Calu3 (cell line): ENCODE measurements at regions not wholly inside any gene's neighbourhood (a gene's known extent, or its start where the extent isn't known, plus 50 kb on each side); places are given as distances from the start of the nearest gene placed in this dataset.
"Not testable (repeated sequence)": the region's sequence is repeated elsewhere in the genome, so short reads cannot be mapped to it uniquely, and the experiment has no call there.

ENCODE experiments used
- BruUV-seq: library from RNA; stranded (reverse); fragments of 400-500 nt; replicated peaks from 2 replicates; lab custom pipeline; 2021; lab: Mats Ljungman, UMichigan
- CTCF ChIA-PET: fragments of 300-600 bp; sonication (Branson Sonifier 250); formaldehyde crosslinking; loops from one replicate; lab custom pipeline; 2022; ENCODE audit warnings: antibody characterized with exemption; lab: Charles Lee
- DNase-seq: peaks from one replicate; pipeline ENCODE4 v3.0.0; 2022
- H3K27ac Mint-ChIP-seq: one replicate; pipeline ENCODE4 v1.8.0; 2022; ENCODE audit warnings: mixed read lengths; ENCODE audit not compliant: unreplicated experiment
- H3K27me3 Mint-ChIP-seq: one replicate; pipeline ENCODE4 v1.8.0; 2022; ENCODE audit warnings: mixed read lengths; ENCODE audit not compliant: unreplicated experiment
- H3K36me3 Mint-ChIP-seq: one replicate; pipeline ENCODE4 v1.8.0; 2022; ENCODE audit warnings: mild to moderate bottlenecking, moderate library complexity, mixed read lengths; ENCODE audit not compliant: insufficient read depth, unreplicated experiment
- H3K4me1 Mint-ChIP-seq: one replicate; pipeline ENCODE4 v1.8.0; 2022; ENCODE audit warnings: mild to moderate bottlenecking, low read depth, mixed read lengths; ENCODE audit not compliant: unreplicated experiment
- H3K4me3 Mint-ChIP-seq: one replicate; pipeline ENCODE4 v1.8.0; 2022; ENCODE audit warnings: mild to moderate bottlenecking, low read depth, moderate library complexity, mixed read lengths; ENCODE audit not compliant: unreplicated experiment
- H3K9me3 Mint-ChIP-seq: one replicate; pipeline ENCODE4 v1.8.0; 2022; ENCODE audit warnings: low read depth, mixed read lengths; ENCODE audit not compliant: unreplicated experiment
- intact Hi-C: fragments of 100-400 bp; cut with micrococcal nuclease; formaldehyde crosslinking; loops from one replicate; pipeline ENCODE4 v1.10.0; 2022; ENCODE audit not compliant: unreplicated experiment
- TF ChIP-seq, protein P1 (sequence below): fragments of 200-600 bp; IDR thresholded peaks from one replicate; pipeline ENCODE4 v1.8.0; 2022; ENCODE audit warnings: antibody characterized with exemption; ENCODE audit not compliant: unreplicated experiment

DNA sequence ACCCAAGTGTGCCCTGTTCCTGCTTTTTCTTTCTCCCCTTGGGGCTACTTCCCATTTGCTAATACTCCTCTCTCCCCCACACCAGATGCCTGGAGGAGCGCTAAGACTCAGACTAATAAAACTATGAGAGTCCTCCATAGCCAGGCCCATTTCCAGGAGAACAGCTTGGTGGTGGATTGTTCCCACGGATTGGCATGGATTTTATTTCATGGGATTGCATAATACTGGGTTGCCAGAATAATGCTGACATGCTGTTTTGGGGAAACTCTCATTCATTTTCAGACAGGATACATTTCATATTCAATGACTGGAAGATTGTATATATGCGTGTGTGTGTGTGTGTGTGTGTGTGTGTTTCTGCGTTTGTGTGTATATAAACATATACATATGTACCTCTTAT, 447.5 kb upstream of the PITX2 start:
- no peaks in the 10 kb centered on the region for H3K4me1 Mint-ChIP-seq
- H3K27me3 Mint-ChIP-seq = no peaks in the 10 kb centered on the region
- no TSS peak for BruUV-seq
- intact Hi-C loops = no loop called here
- no peaks in the 10 kb centered on the region for H3K36me3 Mint-ChIP-seq
- no peak overlapping the region for H3K4me3 Mint-ChIP-seq
- no peak overlapping the region for H3K27ac Mint-ChIP-seq
- DNase-seq = no peak
- CTCF ChIA-PET = no interaction called here
- TF ChIP-seq, protein P1, sequence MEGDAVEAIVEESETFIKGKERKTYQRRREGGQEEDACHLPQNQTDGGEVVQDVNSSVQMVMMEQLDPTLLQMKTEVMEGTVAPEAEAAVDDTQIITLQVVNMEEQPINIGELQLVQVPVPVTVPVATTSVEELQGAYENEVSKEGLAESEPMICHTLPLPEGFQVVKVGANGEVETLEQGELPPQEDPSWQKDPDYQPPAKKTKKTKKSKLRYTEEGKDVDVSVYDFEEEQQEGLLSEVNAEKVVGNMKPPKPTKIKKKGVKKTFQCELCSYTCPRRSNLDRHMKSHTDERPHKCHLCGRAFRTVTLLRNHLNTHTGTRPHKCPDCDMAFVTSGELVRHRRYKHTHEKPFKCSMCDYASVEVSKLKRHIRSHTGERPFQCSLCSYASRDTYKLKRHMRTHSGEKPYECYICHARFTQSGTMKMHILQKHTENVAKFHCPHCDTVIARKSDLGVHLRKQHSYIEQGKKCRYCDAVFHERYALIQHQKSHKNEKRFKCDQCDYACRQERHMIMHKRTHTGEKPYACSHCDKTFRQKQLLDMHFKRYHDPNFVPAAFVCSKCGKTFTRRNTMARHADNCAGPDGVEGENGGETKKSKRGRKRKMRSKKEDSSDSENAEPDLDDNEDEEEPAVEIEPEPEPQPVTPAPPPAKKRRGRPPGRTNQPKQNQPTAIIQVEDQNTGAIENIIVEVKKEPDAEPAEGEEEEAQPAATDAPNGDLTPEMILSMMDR = no peak
- no peaks in the 10 kb centered on the region for H3K9me3 Mint-ChIP-seq

DNA sequence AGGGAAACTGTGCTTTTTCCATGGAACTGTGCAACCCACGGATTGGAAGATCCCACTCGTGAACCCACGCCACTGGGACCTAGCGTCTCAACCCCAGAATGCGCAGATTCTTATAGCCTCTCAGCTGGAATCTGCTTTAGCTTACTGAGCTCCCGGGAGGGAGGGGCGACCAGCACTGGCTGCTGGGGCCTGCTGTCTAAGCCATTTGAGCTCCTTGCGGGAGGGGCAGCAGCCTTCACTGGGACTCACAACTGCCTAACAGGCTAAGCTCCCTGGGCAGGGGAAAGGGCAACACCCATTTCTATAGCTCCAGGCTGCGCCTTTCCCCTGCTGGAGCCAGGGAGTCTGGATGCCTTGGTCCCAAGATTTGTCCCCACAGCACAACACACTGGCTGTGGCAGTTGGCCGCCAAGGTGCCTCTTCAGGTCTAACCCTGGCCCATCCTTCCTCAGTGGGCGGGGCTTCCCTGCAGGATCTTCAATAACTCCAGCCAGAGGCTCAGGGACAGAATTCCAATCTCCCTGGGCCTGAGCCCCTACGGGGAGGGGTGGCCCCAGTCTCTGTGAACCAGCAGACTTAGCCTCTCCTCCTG, 451.7 kb upstream of the PITX2 start:
- TF ChIP-seq, protein P1 = no peak
- no peak for DNase-seq
- Mint-ChIP-seq H3K9me3 (peaks cover 8% of the 10 kb centered on the region), H3K4me3 (no peak overlapping the region), H3K4me1 (no peaks in the 10 kb centered on the region), H3K27ac (no peak overlapping the region), H3K27me3 (no peaks in the 10 kb centered on the region), H3K36me3 (no peaks in the 10 kb centered on the region)
- no TSS peak for BruUV-seq
- CTCF ChIA-PET = no interaction called here
- intact Hi-C loops = no loop called here

GRCh38 chr4:111076299-111076698, 453.4 kb upstream of the PITX2 start:
- H3K27ac Mint-ChIP-seq, intact Hi-C loops, H3K36me3 Mint-ChIP-seq, DNase-seq, H3K4me3 Mint-ChIP-seq, CTCF ChIA-PET, H3K4me1 Mint-ChIP-seq, BruUV-seq, H3K27me3 Mint-ChIP-seq, H3K9me3 Mint-ChIP-seq: not testable (repeated sequence)

DNA sequence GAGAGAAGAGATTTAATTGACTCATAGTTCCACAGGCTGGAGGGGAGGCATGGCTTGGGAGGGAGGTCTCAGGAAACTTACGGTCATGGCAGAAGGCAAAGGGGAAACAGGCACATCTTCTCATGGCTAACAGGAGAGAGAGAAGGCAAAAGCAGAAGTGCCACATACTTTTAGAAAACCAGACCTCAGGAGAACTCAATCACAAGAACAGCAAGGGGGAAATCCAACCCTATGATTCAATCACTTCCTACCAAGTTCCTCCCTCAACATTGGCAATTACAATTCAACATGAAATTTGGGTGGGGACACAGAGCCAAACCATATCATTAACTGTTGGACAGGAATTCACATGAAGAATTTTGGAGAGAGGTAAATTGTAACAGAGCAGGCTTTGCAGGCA, 485.3 kb upstream of the PITX2 start:
- no peaks in the 10 kb centered on the region for H3K36me3 Mint-ChIP-seq
- H3K9me3 Mint-ChIP-seq = no peaks in the 10 kb centered on the region
- no peak overlapping the region for H3K27ac Mint-ChIP-seq
- no peak for DNase-seq
- no peak overlapping the region for H3K4me3 Mint-ChIP-seq
- H3K27me3 Mint-ChIP-seq = no peaks in the 10 kb centered on the region
- CTCF ChIA-PET = no interaction called here
- BruUV-seq = no TSS peak
- intact Hi-C loops = no loop called here
- H3K4me1 Mint-ChIP-seq = no peaks in the 10 kb centered on the region
- TF ChIP-seq, protein P1 = no peak

DNA sequence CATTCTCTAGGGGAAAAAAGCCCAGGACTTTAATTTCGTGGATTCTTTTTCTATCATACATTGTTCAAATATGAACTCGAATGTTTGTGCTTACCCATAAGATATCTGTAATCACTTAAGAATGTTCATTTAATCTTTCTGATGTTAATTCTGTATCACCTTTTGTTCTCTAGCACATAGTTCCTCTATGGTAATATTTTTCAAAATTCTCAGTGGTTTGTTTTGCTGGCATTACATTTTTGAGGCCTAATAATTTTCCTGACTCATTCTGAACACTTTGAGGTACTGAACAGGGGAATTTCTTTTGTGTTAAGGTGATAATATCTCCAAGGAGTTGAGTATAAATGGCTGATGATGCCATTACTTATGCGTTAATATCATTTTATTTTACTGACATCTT, 490.7 kb upstream of the PITX2 start:
- Mint-ChIP-seq H3K27me3 (no peaks in the 10 kb centered on the region), H3K4me3 (no peak overlapping the region), H3K36me3 (no peaks in the 10 kb centered on the region), H3K27ac (no peak overlapping the region), H3K4me1 (no peaks in the 10 kb centered on the region), H3K9me3 (no peaks in the 10 kb centered on the region)
- CTCF ChIA-PET = no interaction called here
- BruUV-seq = no TSS peak
- DNase-seq = no peak
- TF ChIP-seq, protein P1 = no peak
- intact Hi-C loops = no loop called here
